Cardiac septum (tissue), 1 donor: ENCODE measurements at regions not wholly inside any gene's neighbourhood (a gene's known extent, or its start where the extent isn't known, plus 50 kb on each side); places are given as distances from the start of the nearest gene placed in this dataset.
"Not testable (repeated sequence)": the region's sequence is repeated elsewhere in the genome, so short reads cannot be mapped to it uniquely, and the experiment has no call there.

ENCODE experiments used
- DNase-seq: peaks from one replicate; pipeline ENCODE4 v3.0.0-alpha.2; 2020; ENCODE audit warnings: low spot score
- intact Hi-C: fragments of 100-400 bp; cut with DNase I; formaldehyde crosslinking; loops from one replicate; pipeline ENCODE4 v1.14.0; 2022
- donor health status: DM: no; HTN: no; CAD: no.

DNA sequence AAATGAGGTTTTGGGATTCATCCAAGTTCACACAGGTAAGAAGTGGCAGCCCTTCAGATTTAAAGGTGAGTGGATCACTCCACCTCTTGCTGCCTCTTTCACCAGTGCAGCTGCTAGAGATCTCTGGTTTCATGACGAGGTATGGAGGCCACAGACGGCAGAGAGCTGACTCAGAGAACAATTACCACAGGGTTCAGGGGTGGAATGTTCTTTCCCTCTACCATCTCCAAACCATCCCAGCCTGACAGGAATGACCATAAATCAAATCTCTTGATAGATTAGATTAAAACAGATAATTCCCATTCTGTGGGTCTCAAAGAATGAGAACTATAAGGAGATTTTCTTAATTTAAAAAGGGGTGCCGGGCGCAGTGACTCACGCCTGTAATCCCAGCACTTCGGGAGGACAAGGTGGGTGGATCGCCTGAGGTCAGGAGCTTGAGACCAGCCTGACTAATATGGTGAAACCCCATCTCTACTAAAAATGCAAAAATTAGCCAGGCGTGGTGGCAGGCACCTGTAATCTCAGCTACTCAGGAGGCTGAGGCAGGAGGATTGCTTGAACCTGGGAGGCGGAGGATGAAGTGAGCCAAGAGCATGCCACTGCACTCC lies 174.2 kb upstream of the ATP11B start:
- intact Hi-C loops, result loop anchor here (10.0 kb wide), 1 partner anchor 904 kb away; the partner anchor contains the start of gene SOX2
- no peak for DNase-seq

GRCh38 chr3:182620723-182621434 lies 172.4 kb upstream of the ATP11B start:
- intact Hi-C loops, result no loop called here
- no peak for DNase-seq

GRCh38 chr3:182621435-182622240 lies 171.7 kb upstream of the ATP11B start:
- intact Hi-C loops, result no loop called here
- DNase-seq, result no peak

DNA sequence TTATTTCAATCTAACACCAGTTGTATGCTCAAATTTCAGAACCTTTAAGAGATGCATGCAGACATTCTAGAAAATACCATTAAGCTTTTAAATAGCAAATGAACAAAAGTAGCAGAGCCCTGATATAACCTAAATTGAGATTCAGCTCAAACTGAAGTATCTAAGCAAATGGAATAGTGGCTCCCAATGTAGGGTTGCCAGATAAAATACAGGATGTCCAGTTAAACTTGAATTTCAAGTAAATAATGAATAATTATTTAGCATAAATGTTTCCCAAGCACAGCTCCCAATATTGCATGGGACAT lies 171.1 kb upstream of the ATP11B start:
- no peak for DNase-seq
- intact Hi-C loops, result no loop called here

GRCh38 chr3:182626484-182627467 lies 166.5 kb upstream of the ATP11B start:
- intact Hi-C loops, result no loop called here

DNA sequence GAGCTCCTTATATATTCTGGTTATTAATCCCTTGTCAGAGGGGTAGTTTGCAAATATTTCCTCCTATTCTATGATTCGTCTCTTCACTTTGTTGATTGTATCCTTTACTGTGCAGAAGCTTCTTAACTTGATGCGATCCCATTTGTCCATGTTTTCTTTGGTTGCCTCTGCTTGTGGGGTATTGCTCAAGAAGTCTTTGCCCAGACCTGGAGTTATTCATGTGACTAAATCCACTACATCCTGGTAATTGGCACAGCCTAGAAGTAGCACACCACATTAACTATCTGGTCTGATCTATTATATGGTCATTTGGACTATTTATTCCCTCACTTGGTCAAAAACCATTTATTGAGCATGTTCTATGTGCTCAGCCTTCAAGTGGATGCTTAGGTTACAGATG lies 164.8 kb upstream of the ATP11B start:
- intact Hi-C loops, result no loop called here
- no peak for DNase-seq

More at GRCh38 chr3:182626484-182627467, 166.5 kb upstream of the ATP11B start:
- no peak for DNase-seq

DNA sequence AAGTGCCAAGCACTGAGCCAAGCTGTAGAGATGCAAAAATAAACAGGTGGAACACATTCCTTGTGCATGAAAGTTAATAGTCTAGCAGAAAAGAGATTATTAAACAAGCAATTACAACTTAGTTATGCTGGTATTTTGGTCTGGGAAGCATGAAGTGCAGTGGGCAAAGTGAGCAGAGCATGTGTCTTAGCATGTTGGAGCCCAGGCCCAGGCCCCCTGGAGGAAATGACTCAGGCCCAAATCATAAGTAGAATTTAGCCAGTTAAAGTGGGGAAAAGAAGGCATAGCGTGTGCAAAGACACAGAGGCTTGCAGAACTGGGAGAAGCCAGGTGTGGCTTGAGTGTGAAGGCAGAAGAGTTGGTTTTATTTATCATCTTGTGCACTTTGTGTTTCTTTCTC lies 163.8 kb upstream of the ATP11B start:
- no peak for DNase-seq
- intact Hi-C loops, result no loop called here

- DNase-seq, result no peak
- intact Hi-C loops, result no loop called here
These were observed 161.9 kb upstream of the ATP11B start for GRCh38 chr3:182631183-182632076.

DNA sequence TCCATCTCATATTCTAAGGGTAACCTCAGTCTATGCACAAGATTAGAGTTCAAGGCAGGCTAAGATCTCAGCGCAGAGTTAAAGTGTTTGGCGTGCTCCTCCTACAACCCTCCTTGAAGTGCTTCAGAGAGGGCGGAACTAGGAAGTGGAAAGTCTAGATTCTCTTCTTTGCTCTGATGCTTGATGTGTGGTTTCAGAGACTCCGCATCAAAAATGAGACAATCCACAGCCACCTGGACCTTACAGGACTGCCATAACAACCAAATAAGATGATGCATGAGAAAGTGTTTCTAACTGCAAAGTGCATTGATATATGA lies 161.3 kb upstream of the ATP11B start:
- intact Hi-C loops, result no loop called here
- no peak for DNase-seq

GRCh38 chr3:182633186-182633585 lies 160.1 kb upstream of the ATP11B start:
- intact Hi-C loops, result no loop called here
- no peak for DNase-seq

GRCh38 chr3:182636646-182637045 lies 156.7 kb upstream of the ATP11B start:
- intact Hi-C loops, result no loop called here
- DNase-seq, result no peak

GRCh38 chr3:182637350-182638110 lies 155.8 kb upstream of the ATP11B start:
- intact Hi-C loops, result no loop called here
- no peak for DNase-seq

DNA sequence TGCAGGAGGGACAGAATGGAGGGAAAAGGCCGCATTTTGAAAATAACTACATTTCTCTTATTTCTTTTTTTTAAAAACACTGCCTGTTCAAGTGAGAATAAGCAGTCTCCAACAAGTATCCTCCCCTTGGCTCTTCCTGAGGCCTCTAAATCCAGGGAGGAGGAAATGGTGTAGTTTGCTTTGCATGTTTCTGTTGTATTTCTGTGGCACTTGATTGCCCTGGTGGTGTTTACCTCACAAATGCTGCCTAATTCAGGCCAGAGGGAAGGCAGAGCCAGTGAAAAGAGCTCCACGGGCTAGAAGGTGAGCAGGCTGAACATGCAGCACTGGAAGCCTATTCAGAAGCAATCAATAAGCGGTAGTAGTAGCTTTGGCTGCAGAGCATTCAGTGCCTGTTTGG lies 149.3 kb upstream of the ATP11B start:
- no peak for DNase-seq
- intact Hi-C loops, result no loop called here

DNA sequence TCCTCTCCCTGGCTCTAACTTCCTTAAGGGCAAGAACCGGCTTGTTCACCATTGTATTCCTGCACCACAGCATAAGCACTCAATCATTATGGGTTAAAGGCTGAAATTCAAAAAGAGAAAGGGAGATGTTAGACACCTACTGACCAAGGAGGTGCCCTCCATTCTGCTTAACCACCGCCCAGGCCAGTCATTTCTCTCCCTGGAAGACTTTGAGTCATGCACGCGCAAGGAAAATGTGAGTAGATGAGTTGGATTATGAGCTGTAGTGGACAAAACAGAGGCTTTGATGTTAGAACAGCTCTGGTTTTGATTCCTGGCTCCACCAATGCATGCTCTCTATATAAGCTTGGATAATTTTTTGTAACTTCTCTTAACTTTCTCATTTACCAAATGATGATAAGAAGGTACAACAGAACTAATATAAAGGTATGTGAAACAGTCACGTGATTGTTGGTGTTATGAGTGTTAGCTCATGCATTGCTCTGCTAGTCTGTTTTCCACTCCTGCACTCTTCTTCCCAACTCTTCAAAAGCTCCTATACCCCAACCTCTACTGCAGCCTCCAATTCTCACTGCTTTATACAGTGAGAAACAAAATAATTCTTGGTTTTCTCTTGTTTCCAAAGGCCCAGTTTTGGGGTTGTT lies 148.4 kb upstream of the ATP11B start:
- intact Hi-C loops, result no loop called here
- no peak for DNase-seq

DNA sequence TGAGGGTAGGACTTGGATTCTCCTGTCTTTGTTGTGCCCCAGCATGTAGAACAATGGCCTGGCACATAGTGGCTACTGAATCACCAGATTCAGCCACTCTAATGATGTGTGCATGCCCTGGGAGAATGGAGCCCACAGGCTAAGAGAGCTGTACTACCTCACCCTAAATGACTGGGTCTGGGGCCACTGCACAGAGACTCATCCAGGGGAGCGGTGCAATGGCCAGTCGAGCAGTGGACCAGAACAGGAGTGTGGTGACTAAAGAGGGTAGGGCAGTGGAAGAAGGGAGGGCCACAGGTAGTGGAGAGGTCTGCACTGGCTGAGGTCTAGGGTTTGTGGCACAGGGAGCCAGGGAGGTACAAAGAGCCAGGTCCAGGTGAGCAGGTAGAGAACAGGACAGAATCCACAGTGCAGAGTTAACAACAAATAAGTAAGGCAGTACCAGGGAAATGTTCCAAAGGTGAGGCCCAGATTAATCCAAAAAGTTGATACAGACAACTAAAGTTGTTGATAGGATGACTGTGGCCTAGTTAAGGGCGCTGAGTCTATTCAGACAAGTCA lies 142.7 kb upstream of the ATP11B start:
- intact Hi-C loops, result no loop called here
- DNase-seq, result no peak

DNA sequence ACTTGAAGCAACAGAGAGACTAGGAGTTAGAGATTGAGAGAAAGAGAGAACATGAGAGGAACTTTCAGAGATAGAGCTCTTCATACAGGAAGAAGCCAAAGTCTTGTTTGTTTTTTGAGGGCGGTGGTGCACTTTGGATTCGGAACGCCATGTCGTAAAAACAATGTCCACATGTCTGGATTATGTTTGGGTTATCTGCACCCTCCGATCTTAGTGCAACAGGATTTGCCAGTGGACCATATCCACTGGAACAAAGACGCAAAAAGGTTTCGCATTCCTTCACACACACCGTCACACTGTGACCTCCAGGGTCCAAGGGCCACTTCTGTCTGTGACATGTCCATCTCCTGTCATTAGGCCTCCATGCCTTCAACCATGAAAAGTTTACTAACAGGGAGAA lies 141.8 kb upstream of the ATP11B start:
- intact Hi-C loops, result no loop called here
- DNase-seq, result no peak

DNA sequence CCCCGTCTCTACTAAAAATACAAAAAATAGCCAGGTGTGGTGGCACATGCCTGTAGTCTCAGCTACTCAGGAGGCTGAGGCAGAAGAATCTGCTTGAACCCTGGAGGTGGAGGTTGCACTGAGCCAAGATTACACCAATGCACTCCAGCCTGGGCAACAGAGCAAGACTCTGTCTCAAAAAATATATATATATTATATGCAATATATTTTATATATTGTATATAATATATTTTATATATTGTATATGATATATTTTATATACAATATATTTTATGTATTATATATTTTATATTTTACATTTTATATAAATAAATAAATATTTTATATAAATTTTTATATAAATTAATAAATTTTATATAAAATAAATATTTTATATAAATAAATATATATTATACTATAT lies 140.2 kb upstream of the ATP11B start:
- DNase-seq, intact Hi-C loops: not testable (repeated sequence)
